PC-9 (cell line): ENCODE measurements at regions not wholly inside any gene's neighbourhood (a gene's known extent, or its start where the extent isn't known, plus 50 kb on each side); places are given as distances from the start of the nearest gene placed in this dataset.

ENCODE experiments used
- EZH2 ChIP-seq: fragments of 200-600 bp; sonication (generic); IDR thresholded peaks from 2 replicates; pipeline ENCODE4 v1.8.0; 2017; ENCODE audit warnings: antibody characterized with exemption, low read depth
- TF ChIP-seq, protein P1 (sequence below): fragments of 200-600 bp; sonication (generic); conservative IDR thresholded peaks from 2 replicates; pipeline ENCODE4 v1.6.1; 2017; ENCODE audit warnings: mixed run types, antibody characterized with exemption, mild to moderate bottlenecking, moderate library complexity

DNA sequence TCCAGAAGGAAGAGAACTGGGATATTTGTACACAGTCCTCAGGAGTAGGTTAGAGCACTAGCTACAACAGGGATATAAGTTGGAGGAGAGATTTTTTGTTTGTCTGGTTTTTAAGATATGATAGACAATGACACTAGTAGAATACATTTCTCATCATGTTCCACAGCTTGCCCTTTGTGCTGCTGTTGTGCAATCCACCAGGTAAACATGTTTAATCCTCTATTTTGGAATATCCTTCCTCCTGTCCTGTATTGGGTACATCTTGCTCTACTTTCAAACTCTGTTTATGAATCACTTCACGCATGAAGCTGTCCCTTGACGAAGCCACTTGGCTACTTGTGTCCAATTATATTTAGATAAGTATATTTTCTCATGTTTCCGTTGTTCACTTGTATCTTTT lies 153.6 kb upstream of the TENT5A start:
- TF ChIP-seq, protein P1, sequence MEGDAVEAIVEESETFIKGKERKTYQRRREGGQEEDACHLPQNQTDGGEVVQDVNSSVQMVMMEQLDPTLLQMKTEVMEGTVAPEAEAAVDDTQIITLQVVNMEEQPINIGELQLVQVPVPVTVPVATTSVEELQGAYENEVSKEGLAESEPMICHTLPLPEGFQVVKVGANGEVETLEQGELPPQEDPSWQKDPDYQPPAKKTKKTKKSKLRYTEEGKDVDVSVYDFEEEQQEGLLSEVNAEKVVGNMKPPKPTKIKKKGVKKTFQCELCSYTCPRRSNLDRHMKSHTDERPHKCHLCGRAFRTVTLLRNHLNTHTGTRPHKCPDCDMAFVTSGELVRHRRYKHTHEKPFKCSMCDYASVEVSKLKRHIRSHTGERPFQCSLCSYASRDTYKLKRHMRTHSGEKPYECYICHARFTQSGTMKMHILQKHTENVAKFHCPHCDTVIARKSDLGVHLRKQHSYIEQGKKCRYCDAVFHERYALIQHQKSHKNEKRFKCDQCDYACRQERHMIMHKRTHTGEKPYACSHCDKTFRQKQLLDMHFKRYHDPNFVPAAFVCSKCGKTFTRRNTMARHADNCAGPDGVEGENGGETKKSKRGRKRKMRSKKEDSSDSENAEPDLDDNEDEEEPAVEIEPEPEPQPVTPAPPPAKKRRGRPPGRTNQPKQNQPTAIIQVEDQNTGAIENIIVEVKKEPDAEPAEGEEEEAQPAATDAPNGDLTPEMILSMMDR = no peak
- no peak for TF ChIP-seq EZH2
